OCI-LY1 (cell line): ENCODE measurements at regions not wholly inside any gene's neighbourhood (a gene's known extent, or its start where the extent isn't known, plus 50 kb on each side); places are given as distances from the start of the nearest gene placed in this dataset.

Experiments used
- H2AFZ ChIP-seq: fragments of 200-600 bp; sonication (generic), shearing (Covaris generic); 2 replicates; pipeline ENCODE4 v1.6.0; 2014; ENCODE audit warnings: antibody characterized with exemption, mild to moderate bottlenecking, low read length
- H3F3A ChIP-seq: fragments of 200-600 bp; sonication (generic), shearing (Covaris generic); 2 replicates; pipeline ENCODE4 v1.6.0; 2014; ENCODE audit warnings: mild to moderate bottlenecking, antibody characterized with exemption, low read length, moderate library complexity; ENCODE audit not compliant: insufficient read depth
- H3K27ac ChIP-seq: fragments of 200-600 bp; sonication (generic); 2 replicates; pipeline ENCODE4 v1.5.1; 2014; ENCODE audit warnings: low read length, mixed run types, mild to moderate bottlenecking, low read depth; ENCODE audit not compliant: poor library complexity, severe bottlenecking
- H3K27me3 ChIP-seq: fragments of 200-600 bp; sonication (generic); 2 replicates; pipeline ENCODE4 v1.6.0; 2014; ENCODE audit warnings: antibody characterized with exemption, mild to moderate bottlenecking, low read length, moderate library complexity; ENCODE audit not compliant: insufficient read depth
- H3K36me3 ChIP-seq: fragments of 200-600 bp; sonication (generic); 2 replicates; pipeline ENCODE4 v1.6.1; 2014; ENCODE audit warnings: mild to moderate bottlenecking, antibody characterized with exemption, low read length, moderate library complexity, mixed read lengths; ENCODE audit not compliant: insufficient read depth
- H3K4me1 ChIP-seq: fragments of 200-600 bp; sonication (generic); 2 replicates; pipeline ENCODE4 v1.5.1; 2014; ENCODE audit warnings: mild to moderate bottlenecking, low read length, moderate library complexity; ENCODE audit not compliant: insufficient read depth, severe bottlenecking
- H3K4me2 ChIP-seq: fragments of 200-600 bp; sonication (generic), shearing (Covaris generic); 2 replicates; pipeline ENCODE4 v1.6.1; 2014; ENCODE audit warnings: low read length
- H3K4me3 ChIP-seq: fragments of 200-600 bp; sonication (generic); 2 replicates; pipeline ENCODE4 v1.5.1; 2014; ENCODE audit warnings: low read length, low read depth, mild to moderate bottlenecking, mixed read lengths; ENCODE audit not compliant: poor library complexity, severe bottlenecking
- H3K79me2 ChIP-seq: fragments of 200-600 bp; shearing (Covaris generic); 2 replicates; pipeline ENCODE4 v1.6.1; 2016; ENCODE audit warnings: mixed run types, low read length, mixed read lengths; ENCODE audit not compliant: insufficient read depth
- H3K9ac ChIP-seq: fragments of 200-600 bp; sonication (generic), shearing (Covaris generic); 2 replicates; pipeline ENCODE4 v1.6.1; 2014; ENCODE audit warnings: mild to moderate bottlenecking, low read length, mixed read lengths
- H3K9me2 ChIP-seq: fragments of 200-600 bp; sonication (generic), shearing (Covaris generic); 2 replicates; pipeline ENCODE4 v1.6.1; 2014; ENCODE audit warnings: low read depth, mild to moderate bottlenecking, low read length, mixed read lengths
- H3K9me3 ChIP-seq: fragments of 200-600 bp; shearing (Covaris generic); 2 replicates; pipeline ENCODE4 v1.6.1; 2014; ENCODE audit warnings: low read length, mixed read lengths
- H4K20me1 ChIP-seq: fragments of 200-600 bp; sonication (generic), shearing (Covaris generic); 2 replicates; pipeline ENCODE4 v1.6.0; 2016; ENCODE audit warnings: mild to moderate bottlenecking, low read length; ENCODE audit not compliant: insufficient read depth
- CTCF ChIP-seq: fragments of 200-600 bp; sonication (generic), shearing (Covaris generic); IDR thresholded peaks from 2 replicates; pipeline ENCODE4 v1.5.1; 2017; ENCODE audit warnings: mild to moderate bottlenecking, antibody characterized with exemption, low read length, moderate library complexity, mixed read lengths
- EZH2 ChIP-seq: fragments of 200-600 bp; sonication (generic), shearing (Covaris generic); IDR thresholded peaks from 2 replicates; pipeline ENCODE4 v1.8.0; 2017; ENCODE audit warnings: borderline replicate concordance, mixed run types, mild to moderate bottlenecking, antibody characterized with exemption, low read length, moderate library complexity, mixed read lengths

- no peak overlapping the region for H3K9ac ChIP-seq
- TF ChIP-seq CTCF (no peak), EZH2 (no peak)
- no peak overlapping the region for H3K4me3 ChIP-seq
- no peaks in the 10 kb centered on the region for H3K4me1 ChIP-seq
- no peaks in the 10 kb centered on the region for H3K36me3 ChIP-seq
- no peak overlapping the region for H3K27ac ChIP-seq
- no peaks in the 10 kb centered on the region for H3F3A ChIP-seq
- no peaks in the 10 kb centered on the region for H3K27me3 ChIP-seq
- no peaks in the 10 kb centered on the region for H3K79me2 ChIP-seq
- no peaks in the 10 kb centered on the region for H3K9me2 ChIP-seq
- H2AFZ ChIP-seq, result no peak overlapping the region
- no peaks in the 10 kb centered on the region for H4K20me1 ChIP-seq
- H3K9me3 ChIP-seq, result no peaks in the 10 kb centered on the region
- no peak overlapping the region for H3K4me2 ChIP-seq
Measured at GRCh38 chr14:30427401-30427800, 131.6 kb upstream of the G2E3 start.

GRCh38 chr14:30427846-30428245 lies 131.1 kb upstream of the G2E3 start:
- no peaks in the 10 kb centered on the region for H4K20me1 ChIP-seq

GRCh38 chr14:30431552-30431951 lies 127.4 kb upstream of the G2E3 start:
- H3F3A ChIP-seq, result no peaks in the 10 kb centered on the region
- H3K27me3 ChIP-seq, result no peaks in the 10 kb centered on the region
- H3K4me1 ChIP-seq, result no peaks in the 10 kb centered on the region
- H3K4me3 ChIP-seq, result no peak overlapping the region
- TF ChIP-seq CTCF (no peak), EZH2 (no peak)
- H3K27ac ChIP-seq, result no peak overlapping the region
- H3K9me3 ChIP-seq, result no peaks in the 10 kb centered on the region
- H2AFZ ChIP-seq, result no peak overlapping the region
- no peaks in the 10 kb centered on the region for H3K79me2 ChIP-seq
- H3K9me2 ChIP-seq, result no peaks in the 10 kb centered on the region
- H4K20me1 ChIP-seq, result no peaks in the 10 kb centered on the region
- no peak overlapping the region for H3K9ac ChIP-seq
- H3K4me2 ChIP-seq, result no peak overlapping the region
- no peaks in the 10 kb centered on the region for H3K36me3 ChIP-seq

More at GRCh38 chr14:30427846-30428245, 131.1 kb upstream of the G2E3 start:
- H3F3A ChIP-seq, result no peaks in the 10 kb centered on the region
- no peak overlapping the region for H2AFZ ChIP-seq
- no peaks in the 10 kb centered on the region for H3K27me3 ChIP-seq
- no peak for TF ChIP-seq CTCF
- no peak for TF ChIP-seq EZH2
- no peaks in the 10 kb centered on the region for H3K9me3 ChIP-seq
- no peak overlapping the region for H3K27ac ChIP-seq
- H3K4me1 ChIP-seq, result no peaks in the 10 kb centered on the region
- H3K9me2 ChIP-seq, result no peaks in the 10 kb centered on the region
- H3K9ac ChIP-seq, result no peak overlapping the region
- H3K36me3 ChIP-seq, result no peaks in the 10 kb centered on the region
- no peak overlapping the region for H3K4me2 ChIP-seq
- H3K4me3 ChIP-seq, result no peak overlapping the region
- no peaks in the 10 kb centered on the region for H3K79me2 ChIP-seq
